ENCODE measurements at regions not wholly inside any gene's neighbourhood (a gene's known extent, or its start where the extent isn't known, plus 50 kb on each side); places are given as distances from the start of the nearest gene placed in this dataset.

- in situ Hi-C loops (cut with HindIII; ENCODE audit: low pct_unique_long_range_greater_than_20kb, low sequenced_read_pairs) (no loop called here), intact Hi-C loops (cut with micrococcal nuclease; ENCODE audit: unreplicated experiment) (no loop called here)
- ATAC-seq (peak; percentile 12; the same call in 1 of the 2 replicates), DNase-seq (ENCODE audit: low read depth, low spot score) (no peak)
- Histone ChIP-seq H3K4me3 (ENCODE audit: low read depth in 2 of 2, low read length in 2 of 2) (no peak overlapping the region), H3K27me3 (ENCODE audit: control insufficient read depth, insufficient read depth, low read length) (no peaks in the 10 kb centered on the region), H3K9me3 (ENCODE audit: control insufficient read depth, insufficient read depth, low read depth, low read length) (no peaks in the 10 kb centered on the region), H3K36me3 (ENCODE audit: control insufficient read depth, insufficient read depth, low read length) (no peaks in the 10 kb centered on the region), H3K4me1 (ENCODE audit: control insufficient read depth, insufficient read depth, low read length) (no peaks in the 10 kb centered on the region), H3K27ac (ENCODE audit: low read length) (no peak overlapping the region)
- no TSS peak for BruUV-seq (replicated peaks)
- ChIA-PET POLR2A (no interaction called here), CTCF (no interaction called here)
- TF ChIP-seq SIN3A (IDR thresholded peaks at IDR 0.05; ENCODE audit: borderline replicate concordance, insufficient read depth, low read depth, low read length) = no peak
- TF ChIP-seq CTCF (IDR thresholded peaks at IDR 0.05) = no peak
Measured at GRCh38 chr2:795531-796041, 118.4 kb upstream of the TMEM18 start.

- DNase-seq (ENCODE audit: low read depth, low spot score) (no peak), ATAC-seq (no peak)
- intact Hi-C loops (cut with micrococcal nuclease; ENCODE audit: unreplicated experiment) = no loop called here
- TF ChIP-seq TCF7L2 (IDR thresholded peaks at IDR 0.05; ENCODE audit: low read depth, low read length) (no peak), SIN3A (IDR thresholded peaks at IDR 0.05; ENCODE audit: borderline replicate concordance, insufficient read depth, low read depth, low read length) (no peak), REST (IDR thresholded peaks at IDR 0.05; ENCODE audit: insufficient read depth in 1 of 2, low read depth in 2 of 2, low read length in 1 of 2) (no peak), CTCF (IDR thresholded peaks at IDR 0.05) (no peak), POLR2AphosphoS5 (IDR thresholded peaks at IDR 0.05; ENCODE audit: low read depth, low read length) (no peak)
- H3K36me3 ChIP-seq (ENCODE audit: control insufficient read depth, insufficient read depth, low read length) = no peaks in the 10 kb centered on the region
- ChIA-PET POLR2A (no interaction called here), CTCF (no interaction called here)
- H3K4me3 ChIP-seq (ENCODE audit: low read depth in 2 of 2, low read length in 2 of 2) = no peak overlapping the region
- no peaks in the 10 kb centered on the region for H3K27me3 ChIP-seq (ENCODE audit: control insufficient read depth, insufficient read depth, low read length)
- no peak overlapping the region for H3K27ac ChIP-seq (ENCODE audit: low read length)
- no peaks in the 10 kb centered on the region for H3K4me1 ChIP-seq (ENCODE audit: control insufficient read depth, insufficient read depth, low read length)
- no peaks in the 10 kb centered on the region for H3K9me3 ChIP-seq (ENCODE audit: control insufficient read depth, insufficient read depth, low read depth, low read length)
- BruUV-seq (replicated peaks) = no TSS peak
- in situ Hi-C loops (cut with HindIII; ENCODE audit: low pct_unique_long_range_greater_than_20kb, low sequenced_read_pairs) = no loop called here
Measured at GRCh38 chr2:794554-795241, 117.5 kb upstream of the TMEM18 start.
